HepG2 (cell line): ENCODE measurements at regions not wholly inside any gene's neighbourhood (a gene's known extent, or its start where the extent isn't known, plus 50 kb on each side); places are given as distances from the start of the nearest gene placed in this dataset.

Experiments
- CREM ChIP-seq, 2 experiments: sonication (generic) in 1 of 2; formaldehyde crosslinking in 1 of 2; IDR thresholded peaks; 2 replicates each; pipeline versions ENCODE4 v1.4.0 to v1.6.1; 2016 to 2020; ENCODE audit warnings: antibody characterized with exemption in 1 of 2, mild to moderate bottlenecking in 1 of 2, missing genetic modification reagents in 1 of 2
- EZH2 ChIP-seq: conservative IDR thresholded peaks from 2 replicates; pipeline ENCODE4 v1.6.1; 2012; ENCODE audit warnings: mild to moderate bottlenecking, low read depth, low read length, moderate library complexity
- KMT2B ChIP-seq: IDR thresholded peaks from 2 replicates; pipeline ENCODE4 v1.6.1; 2016; ENCODE audit warnings: missing genetic modification reagents, missing compliant biosample characterization
- RAD21 ChIP-seq: fragments of 450-650 bp; formaldehyde crosslinking; IDR thresholded peaks from 2 replicates; pipeline ENCODE4 v1.5.0; 2020; ENCODE audit warnings: mild to moderate bottlenecking
- STAT5B ChIP-seq: sonication (generic); formaldehyde crosslinking; IDR thresholded peaks from 2 replicates; pipeline ENCODE4 v1.4.0; 2020; ENCODE audit warnings: missing genetic modification reagents
- TMF1 ChIP-seq: sonication (generic); formaldehyde crosslinking; IDR thresholded peaks from 2 replicates; pipeline ENCODE4 v1.8.1; 2022; ENCODE audit warnings: low read depth, missing genetic modification reagents
- TF ChIP-seq, protein P1 (sequence below): sonication (generic); formaldehyde crosslinking; IDR thresholded peaks from 2 replicates; pipeline ENCODE4 v1.4.0; 2020; ENCODE audit warnings: missing genetic modification reagents, borderline replicate concordance
- TF ChIP-seq, protein P2 (sequence below): sonication (generic); formaldehyde crosslinking; IDR thresholded peaks from 2 replicates; pipeline ENCODE4 v1.5.0; 2020; ENCODE audit warnings: mild to moderate bottlenecking, missing genetic modification reagents, moderate library complexity
- TF ChIP-seq, protein P3 (sequence below): sonication (generic); formaldehyde crosslinking; IDR thresholded peaks from 2 replicates; pipeline ENCODE4 v1.4.0; 2020; ENCODE audit warnings: mild to moderate bottlenecking, missing genetic modification reagents, borderline replicate concordance
- TF ChIP-seq, protein P4 (sequence below): IDR thresholded peaks from 2 replicates; pipeline ENCODE4 v1.6.1; 2018; ENCODE audit warnings: missing genetic modification reagents, mild to moderate bottlenecking, missing compliant biosample characterization

DNA sequence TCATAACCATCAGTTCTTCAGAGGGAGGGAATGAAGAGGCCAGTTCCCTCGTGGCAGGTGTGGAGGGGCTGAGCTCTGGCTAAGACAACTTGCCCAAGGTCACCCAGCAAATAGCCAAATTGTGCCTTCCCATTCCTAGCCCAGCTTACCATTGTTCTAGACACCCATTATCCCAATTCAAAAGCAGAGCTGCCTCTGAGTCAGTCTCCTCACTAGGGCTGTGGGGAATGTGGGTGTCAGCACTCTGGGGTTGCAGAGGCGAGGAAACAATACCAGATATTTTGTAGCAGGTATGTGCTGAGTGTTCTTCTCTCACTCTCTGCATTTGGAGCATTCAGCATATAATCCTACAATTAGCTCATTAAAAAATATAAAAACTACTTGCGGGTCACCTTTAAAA is 270.8 kb downstream of the PSAT1 start:
- no peak for TF ChIP-seq CREM (IDR thresholded peaks at IDR 0.05)
- no peak for TF ChIP-seq CREM (CRISPR knock-in tag; IDR thresholded peaks at IDR 0.05)
- no peak for TF ChIP-seq RAD21
- TF ChIP-seq, protein P1, sequence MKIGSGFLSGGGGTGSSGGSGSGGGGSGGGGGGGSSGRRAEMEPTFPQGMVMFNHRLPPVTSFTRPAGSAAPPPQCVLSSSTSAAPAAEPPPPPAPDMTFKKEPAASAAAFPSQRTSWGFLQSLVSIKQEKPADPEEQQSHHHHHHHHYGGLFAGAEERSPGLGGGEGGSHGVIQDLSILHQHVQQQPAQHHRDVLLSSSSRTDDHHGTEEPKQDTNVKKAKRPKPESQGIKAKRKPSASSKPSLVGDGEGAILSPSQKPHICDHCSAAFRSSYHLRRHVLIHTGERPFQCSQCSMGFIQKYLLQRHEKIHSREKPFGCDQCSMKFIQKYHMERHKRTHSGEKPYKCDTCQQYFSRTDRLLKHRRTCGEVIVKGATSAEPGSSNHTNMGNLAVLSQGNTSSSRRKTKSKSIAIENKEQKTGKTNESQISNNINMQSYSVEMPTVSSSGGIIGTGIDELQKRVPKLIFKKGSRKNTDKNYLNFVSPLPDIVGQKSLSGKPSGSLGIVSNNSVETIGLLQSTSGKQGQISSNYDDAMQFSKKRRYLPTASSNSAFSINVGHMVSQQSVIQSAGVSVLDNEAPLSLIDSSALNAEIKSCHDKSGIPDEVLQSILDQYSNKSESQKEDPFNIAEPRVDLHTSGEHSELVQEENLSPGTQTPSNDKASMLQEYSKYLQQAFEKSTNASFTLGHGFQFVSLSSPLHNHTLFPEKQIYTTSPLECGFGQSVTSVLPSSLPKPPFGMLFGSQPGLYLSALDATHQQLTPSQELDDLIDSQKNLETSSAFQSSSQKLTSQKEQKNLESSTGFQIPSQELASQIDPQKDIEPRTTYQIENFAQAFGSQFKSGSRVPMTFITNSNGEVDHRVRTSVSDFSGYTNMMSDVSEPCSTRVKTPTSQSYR, result no peak
- no peak for TF ChIP-seq TMF1 (CRISPR knock-in tag)
- no peak for TF ChIP-seq STAT5B (CRISPR knock-in tag)
- TF ChIP-seq, protein P2, sequence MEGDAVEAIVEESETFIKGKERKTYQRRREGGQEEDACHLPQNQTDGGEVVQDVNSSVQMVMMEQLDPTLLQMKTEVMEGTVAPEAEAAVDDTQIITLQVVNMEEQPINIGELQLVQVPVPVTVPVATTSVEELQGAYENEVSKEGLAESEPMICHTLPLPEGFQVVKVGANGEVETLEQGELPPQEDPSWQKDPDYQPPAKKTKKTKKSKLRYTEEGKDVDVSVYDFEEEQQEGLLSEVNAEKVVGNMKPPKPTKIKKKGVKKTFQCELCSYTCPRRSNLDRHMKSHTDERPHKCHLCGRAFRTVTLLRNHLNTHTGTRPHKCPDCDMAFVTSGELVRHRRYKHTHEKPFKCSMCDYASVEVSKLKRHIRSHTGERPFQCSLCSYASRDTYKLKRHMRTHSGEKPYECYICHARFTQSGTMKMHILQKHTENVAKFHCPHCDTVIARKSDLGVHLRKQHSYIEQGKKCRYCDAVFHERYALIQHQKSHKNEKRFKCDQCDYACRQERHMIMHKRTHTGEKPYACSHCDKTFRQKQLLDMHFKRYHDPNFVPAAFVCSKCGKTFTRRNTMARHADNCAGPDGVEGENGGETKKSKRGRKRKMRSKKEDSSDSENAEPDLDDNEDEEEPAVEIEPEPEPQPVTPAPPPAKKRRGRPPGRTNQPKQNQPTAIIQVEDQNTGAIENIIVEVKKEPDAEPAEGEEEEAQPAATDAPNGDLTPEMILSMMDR (CRISPR knock-in tag), result no peak
- TF ChIP-seq KMT2B (CRISPR knock-in tag), result no peak
- TF ChIP-seq, protein P3, sequence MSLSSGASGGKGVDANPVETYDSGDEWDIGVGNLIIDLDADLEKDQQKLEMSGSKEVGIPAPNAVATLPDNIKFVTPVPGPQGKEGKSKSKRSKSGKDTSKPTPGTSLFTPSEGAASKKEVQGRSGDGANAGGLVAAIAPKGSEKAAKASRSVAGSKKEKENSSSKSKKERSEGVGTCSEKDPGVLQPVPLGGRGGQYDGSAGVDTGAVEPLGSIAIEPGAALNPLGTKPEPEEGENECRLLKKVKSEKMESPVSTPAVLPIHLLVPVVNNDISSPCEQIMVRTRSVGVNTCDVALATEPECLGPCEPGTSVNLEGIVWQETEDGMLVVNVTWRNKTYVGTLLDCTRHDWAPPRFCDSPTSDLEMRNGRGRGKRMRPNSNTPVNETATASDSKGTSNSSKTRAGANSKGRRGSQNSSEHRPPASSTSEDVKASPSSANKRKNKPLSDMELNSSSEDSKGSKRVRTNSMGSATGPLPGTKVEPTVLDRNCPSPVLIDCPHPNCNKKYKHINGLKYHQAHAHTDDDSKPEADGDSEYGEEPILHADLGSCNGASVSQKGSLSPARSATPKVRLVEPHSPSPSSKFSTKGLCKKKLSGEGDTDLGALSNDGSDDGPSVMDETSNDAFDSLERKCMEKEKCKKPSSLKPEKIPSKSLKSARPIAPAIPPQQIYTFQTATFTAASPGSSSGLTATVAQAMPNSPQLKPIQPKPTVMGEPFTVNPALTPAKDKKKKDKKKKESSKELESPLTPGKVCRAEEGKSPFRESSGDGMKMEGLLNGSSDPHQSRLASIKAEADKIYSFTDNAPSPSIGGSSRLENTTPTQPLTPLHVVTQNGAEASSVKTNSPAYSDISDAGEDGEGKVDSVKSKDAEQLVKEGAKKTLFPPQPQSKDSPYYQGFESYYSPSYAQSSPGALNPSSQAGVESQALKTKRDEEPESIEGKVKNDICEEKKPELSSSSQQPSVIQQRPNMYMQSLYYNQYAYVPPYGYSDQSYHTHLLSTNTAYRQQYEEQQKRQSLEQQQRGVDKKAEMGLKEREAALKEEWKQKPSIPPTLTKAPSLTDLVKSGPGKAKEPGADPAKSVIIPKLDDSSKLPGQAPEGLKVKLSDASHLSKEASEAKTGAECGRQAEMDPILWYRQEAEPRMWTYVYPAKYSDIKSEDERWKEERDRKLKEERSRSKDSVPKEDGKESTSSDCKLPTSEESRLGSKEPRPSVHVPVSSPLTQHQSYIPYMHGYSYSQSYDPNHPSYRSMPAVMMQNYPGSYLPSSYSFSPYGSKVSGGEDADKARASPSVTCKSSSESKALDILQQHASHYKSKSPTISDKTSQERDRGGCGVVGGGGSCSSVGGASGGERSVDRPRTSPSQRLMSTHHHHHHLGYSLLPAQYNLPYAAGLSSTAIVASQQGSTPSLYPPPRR (CRISPR knock-in tag), result no peak
- TF ChIP-seq EZH2, result no peak
- TF ChIP-seq, protein P4, sequence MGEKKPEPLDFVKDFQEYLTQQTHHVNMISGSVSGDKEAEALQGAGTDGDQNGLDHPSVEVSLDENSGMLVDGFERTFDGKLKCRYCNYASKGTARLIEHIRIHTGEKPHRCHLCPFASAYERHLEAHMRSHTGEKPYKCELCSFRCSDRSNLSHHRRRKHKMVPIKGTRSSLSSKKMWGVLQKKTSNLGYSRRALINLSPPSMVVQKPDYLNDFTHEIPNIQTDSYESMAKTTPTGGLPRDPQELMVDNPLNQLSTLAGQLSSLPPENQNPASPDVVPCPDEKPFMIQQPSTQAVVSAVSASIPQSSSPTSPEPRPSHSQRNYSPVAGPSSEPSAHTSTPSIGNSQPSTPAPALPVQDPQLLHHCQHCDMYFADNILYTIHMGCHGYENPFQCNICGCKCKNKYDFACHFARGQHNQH (CRISPR knock-in tag), result no peak
